CD4-positive, alpha-beta T cell treated with Interleukin-1 beta for 1 hour (primary cell): ENCODE measurements at regions not wholly inside any gene's neighbourhood (a gene's known extent, or its start where the extent isn't known, plus 50 kb on each side); places are given as distances from the start of the nearest gene placed in this dataset.

ENCODE experiments used
- DNase-seq, 2 donors: peaks; one replicate each; pipeline ENCODE4 v3.0.0-alpha.2; 2020 to 2022

DNA sequence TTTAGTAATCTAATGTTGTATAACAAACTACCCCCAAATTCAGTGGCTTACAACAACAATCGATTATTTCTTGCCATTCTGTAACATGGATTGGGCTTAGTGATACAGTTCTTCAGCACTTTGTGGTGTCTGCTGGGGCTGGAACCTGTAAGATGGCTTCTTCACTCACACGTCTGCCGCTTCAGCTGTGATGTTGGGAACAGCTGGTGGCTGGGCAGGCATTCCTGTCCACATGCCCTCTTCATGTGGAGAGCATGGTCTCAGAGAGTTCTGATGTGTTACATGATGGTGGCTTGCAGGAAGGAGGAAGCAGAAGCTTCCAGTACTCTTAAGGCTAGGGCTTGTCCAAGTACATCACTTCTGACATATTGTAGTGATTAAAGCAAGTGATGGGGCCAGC lies 276.9 kb downstream of the PTBP2 start:
- no peak for DNase-seq

DNA sequence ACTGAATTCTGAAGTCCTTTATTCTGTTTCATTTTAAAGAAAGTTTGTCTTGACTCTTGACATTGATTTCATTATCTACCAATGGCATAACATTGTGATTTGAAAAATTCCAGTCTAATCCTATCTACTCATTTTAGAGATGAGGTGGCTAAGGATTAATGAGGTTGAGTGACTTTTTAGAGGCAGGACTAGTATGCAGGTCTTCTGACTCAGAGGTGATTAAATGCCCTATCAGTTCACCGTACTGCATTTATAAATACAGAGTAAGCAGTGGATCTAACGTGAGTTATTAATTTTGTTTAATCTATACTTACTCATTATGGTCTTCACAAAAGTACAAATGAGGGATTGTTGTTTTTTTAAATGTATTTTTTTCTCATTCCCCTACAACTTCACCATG lies 277.6 kb downstream of the PTBP2 start:
- no peak for DNase-seq

DNA sequence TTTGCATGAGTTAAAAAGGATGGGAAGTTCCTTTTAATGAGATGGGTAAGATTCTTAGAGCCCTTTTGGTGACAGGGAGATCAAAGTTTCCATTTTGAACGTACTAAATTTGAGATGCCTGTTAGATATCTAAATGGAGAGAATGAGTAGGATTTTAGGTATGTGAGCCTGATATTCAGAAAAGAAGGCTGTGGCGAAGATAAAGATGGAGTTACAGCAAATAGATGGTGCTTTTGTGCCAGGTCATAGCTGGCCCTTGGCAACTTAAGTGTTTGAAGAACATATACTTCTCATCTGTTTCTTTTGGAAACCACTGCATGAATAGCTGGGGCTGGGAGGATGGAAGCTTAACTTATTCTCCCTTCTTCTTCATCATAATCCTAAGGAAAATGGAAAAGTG lies 282.5 kb downstream of the PTBP2 start:
- DNase-seq = no peak

DNA sequence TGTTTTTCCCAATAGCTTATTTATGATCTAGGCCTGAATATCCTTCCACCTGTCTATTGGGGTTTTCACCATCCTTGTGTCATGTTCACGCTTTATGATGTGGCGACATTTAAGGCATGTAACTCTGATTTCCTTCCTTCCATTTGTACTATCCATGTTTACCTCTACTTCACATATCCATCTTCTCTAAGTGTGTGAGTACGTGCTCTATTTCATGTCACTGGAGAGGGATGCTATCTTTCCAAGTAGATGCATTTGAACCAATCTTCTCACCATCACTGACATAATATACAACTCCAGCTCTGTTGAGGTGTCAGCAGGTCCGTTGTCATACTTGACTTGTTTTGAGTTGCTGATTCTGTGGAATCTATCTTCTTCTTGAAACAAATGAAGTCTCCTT lies 283.2 kb downstream of the PTBP2 start:
- DNase-seq = no peak

DNA sequence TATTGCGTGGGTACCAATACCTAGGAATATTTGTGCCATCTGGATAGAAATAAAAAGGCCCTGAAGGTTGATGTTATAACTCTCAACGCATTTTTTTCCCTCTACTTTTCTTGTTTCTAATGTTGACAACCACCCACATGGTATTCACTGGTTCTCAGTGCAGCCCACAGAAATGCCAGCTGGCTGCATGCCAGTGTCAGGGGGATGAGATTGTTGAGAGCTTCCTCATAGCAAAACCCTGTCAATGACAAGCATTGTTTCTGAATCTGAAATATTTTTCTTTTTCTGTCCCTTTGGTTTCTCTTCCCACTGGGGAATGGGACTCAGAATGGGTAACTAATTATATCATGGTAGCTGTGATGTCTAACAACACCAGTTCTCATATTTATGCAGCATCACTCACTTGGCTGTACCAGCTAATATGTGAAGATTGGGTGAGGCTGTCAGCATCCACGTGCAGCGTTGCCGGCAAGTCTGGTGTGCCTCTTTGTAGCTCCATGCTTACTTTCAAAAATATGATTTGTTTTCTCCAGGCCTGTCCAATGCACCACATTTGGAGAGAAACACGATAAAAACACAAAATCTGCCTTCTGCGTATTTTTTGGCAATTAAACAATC lies 284.6 kb downstream of the PTBP2 start:
- DNase-seq = no peak

DNA sequence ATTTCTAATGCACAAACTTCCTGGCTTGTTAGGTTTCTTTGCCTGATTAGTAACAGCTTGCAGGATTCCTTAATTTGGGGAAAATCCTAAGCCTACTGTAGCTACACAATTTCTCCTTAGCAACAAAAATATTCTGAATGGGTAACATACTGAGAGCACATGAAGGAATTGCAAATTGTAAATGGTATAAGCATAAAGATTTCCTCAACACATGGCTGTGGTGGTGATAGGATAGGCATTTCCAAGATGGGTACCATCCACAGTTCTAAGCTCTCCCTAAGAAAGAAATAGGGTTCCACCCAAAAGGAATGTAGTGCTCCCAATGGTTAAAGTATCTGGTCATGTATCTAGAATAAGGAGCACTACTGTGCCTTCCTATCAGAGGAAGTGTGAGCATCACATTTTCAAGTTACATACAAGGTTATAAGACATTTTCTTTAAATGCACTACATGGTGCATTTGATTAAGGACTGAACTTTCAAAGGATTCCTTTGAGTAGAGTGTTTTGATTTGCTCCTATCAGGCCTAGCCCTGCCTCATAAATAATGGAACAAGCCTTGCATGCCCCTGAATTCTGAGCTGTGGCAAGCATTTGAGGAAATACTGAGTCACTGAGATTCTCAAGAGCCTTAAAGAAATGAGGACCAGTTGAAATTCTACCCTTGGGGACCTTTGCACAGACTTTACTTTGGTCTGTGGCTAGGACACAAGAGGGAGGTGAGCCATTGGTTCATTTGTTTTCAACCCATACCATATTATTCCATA lies 286.4 kb downstream of the PTBP2 start:
- DNase-seq = no peak

DNA sequence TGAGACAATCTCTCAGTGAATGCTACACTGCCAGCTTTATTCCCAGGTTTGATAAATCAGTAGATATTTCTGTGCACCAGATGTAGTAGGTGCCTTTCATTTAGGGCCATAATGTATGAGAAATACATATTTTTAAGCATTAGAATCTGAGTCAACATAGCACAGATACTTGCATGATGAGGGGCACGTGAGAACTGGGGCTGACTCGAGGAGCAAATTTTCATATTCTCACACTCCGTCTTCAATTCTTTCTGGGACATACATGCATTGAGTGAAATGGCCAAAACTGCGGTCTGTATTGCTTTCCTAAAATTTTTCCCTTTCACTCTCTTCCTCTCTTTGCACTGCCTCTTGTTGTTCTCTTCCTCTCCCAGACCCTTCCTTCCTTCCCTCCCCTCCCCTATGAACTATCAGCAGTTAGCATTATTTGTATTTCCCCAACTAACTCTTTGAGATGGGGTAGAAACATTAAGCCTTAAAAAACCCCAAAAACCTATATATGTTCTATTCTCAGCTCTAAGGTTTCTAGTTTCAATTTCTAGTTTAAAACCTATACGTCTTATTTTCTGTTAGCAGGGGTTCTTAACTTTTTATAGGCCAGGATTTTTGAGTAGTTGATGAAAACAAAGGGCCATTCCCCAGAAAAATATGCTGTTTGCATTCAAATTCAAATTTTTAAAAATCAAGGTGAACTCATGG lies 289.1 kb downstream of the PTBP2 start:
- DNase-seq = no peak

DNA sequence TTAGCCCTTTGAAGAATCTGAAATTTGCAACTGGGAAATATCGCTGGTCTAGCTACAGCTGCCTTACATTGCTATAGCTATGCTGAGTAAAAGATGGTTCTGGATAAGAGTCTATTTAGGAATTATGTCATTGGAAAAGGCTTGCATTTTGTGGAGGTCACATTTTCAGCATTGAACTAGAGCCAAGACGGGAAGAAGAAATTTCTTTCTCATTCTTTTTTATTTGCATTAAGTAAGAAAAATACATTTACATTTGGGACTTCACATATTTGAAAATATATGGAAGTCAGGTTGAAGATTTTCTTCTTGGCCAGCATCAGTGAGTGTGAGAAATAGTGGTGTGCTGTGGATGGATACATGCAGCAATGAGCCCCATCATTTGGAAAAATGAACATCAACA lies 291.6 kb downstream of the PTBP2 start:
- no peak for DNase-seq

DNA sequence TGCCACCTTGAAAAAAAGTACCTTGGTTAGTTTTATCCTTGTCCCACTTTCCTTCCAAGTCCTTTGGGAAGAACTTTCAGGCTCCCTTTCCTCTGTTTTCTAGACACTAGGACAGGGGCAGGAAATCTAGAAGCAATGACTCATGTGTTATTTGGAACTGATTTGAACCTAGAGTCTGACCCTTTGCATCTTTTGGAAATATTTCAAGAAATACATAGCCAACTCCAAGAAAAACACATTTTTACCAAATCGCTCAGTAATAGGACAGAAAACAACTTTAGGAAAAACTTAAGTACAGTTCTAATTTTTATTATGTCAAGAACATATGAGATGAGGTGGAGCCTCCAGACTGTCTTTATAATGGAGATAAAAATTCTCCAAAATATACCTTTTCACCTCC lies 292.4 kb downstream of the PTBP2 start:
- DNase-seq = no peak

DNA sequence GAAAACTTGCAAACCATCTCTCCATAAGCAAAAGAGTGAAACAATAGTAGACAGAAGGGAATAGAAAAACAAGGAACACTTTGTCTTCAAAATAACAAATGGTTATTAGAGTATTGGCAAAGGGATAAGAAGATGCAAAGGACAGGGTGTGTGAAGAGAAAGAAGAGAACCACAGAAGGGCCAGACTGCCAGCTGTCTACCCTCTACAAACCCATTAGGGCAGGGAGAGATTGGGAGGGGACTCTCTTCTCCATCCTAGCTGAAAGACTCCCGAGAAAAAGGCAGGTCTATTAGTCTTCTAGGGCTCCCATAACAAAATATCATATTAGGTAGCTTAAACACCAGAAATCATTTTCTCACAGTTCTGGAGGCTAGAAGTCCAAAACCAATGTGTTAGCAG lies 292.8 kb downstream of the PTBP2 start:
- DNase-seq = no peak

DNA sequence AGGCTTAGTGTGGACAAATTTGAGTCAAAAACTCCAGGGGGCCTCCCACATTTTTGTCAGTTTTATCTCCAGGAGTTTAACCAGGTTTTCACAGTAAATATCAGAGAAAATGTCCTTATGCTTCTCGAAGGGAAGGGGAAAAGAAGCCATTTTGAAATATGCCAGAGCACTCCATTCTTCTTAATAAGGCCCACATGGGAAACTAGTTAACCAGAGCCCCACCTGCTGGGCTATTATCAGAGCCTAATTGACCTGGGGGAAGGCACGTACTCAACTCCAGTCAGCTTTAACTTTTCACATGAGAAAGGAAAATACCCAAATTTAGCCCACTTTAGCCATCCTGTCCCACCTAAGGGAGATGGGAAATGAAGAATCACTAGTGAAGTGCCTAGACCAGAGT lies 296.3 kb downstream of the PTBP2 start:
- DNase-seq = no peak
